LNCAP (cell line): ENCODE measurements at regions not wholly inside any gene's neighbourhood (a gene's known extent, or its start where the extent isn't known, plus 50 kb on each side); places are given as distances from the start of the nearest gene placed in this dataset.

Experiments
- CTCF ChIP-seq: fragments of 450-650 bp; IDR thresholded peaks from 2 replicates; pipeline ENCODE4 v1.5.1; 2017; ENCODE audit warnings: mild to moderate bottlenecking

- TF ChIP-seq CTCF, result no peak
Observed at GRCh38 chr12:127075981-127076380, 1191.0 kb upstream of the TMEM132C start.

- TF ChIP-seq CTCF, result no peak
Observed at GRCh38 chr12:127077262-127078045, 1189.5 kb upstream of the TMEM132C start.

- no peak for TF ChIP-seq CTCF
Observed at GRCh38 chr12:127078577-127079350, 1188.2 kb upstream of the TMEM132C start.

- no peak for TF ChIP-seq CTCF
Observed at GRCh38 chr12:127079636-127080035, 1187.3 kb upstream of the TMEM132C start.

GRCh38 chr12:127081058-127081457 lies 1185.9 kb upstream of the TMEM132C start:
- no peak for TF ChIP-seq CTCF

GRCh38 chr12:127083008-127083949 lies 1183.7 kb upstream of the TMEM132C start:
- TF ChIP-seq CTCF, result no peak

GRCh38 chr12:127101076-127101475 lies 1165.9 kb upstream of the TMEM132C start:
- TF ChIP-seq CTCF, result no peak
